HG03097 (cell line): ENCODE measurements at regions not wholly inside any gene's neighbourhood (a gene's known extent, or its start where the extent isn't known, plus 50 kb on each side); places are given as distances from the start of the nearest gene placed in this dataset.

ENCODE experiments used
- ATAC-seq: cut with Tn5 transposase; IDR thresholded peaks from one replicate; pipeline ENCODE4 v1.9.1; 2021; ENCODE audit not compliant: unreplicated experiment, low FRiP score

DNA sequence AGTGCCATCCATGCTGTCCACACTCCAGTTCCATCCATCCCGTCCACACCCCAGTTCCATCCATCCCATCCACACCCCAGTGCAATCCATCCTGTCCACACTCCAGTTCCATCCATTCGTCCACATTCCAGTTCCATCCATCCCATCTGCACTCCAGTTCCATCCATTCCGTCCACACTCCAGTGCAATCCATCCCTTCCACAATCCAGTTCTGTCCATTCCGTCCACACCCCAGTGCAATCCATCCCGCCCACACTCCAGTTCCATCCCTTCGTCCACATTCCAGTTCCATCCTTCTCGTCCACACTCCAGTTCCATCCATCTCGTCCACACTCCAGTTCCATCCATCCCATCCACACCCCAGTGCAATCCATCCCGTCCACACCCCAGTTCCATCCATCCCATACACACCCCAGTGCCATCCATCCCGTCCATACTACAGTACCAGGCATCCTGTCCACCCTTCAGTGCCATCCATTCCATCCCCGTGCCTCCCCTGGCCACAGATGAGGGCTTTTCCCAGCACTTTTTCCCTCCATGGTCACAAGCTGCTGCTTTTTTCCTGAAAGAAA is 704.0 kb downstream of the BRD1 start:
- no peak for ATAC-seq

DNA sequence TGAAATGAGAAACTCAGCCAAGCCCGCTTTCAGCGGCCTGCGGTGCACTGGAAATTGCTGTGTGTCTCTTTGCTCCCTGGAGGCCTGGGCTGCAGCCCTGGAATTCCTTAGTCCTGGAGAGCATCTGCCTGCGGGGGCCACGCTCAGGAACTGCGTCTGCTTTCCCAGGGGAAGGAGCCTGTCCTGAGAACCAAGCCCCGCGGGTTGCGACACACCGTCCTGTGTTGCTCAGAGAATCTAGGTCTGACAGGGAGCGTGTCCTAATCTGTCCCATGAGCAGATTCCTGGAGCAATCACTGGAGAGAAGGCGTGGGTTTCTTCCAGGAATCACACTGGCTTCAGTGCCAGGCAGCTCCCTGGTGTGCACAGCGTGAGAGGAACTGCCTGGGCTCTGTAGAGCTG is 708.1 kb downstream of the BRD1 start:
- no peak for ATAC-seq

DNA sequence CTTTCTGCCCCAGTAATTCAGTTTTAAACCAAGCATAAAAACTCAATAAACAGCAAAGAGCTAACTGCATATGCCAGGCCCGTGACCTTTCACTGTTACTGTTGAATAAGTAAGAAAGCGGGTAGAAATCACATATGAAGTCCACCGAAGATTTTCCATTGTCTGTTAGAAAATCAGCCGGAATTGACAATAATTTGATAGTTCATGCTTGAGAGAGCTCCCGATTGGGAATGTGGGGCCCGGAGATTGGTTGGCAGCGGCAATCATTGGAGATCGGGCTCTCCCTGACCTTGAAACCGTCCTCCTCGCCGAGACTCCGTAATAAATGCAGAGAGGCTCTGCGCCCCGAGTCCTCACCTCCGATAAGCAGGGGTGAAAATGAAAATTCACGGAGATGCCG is 709.6 kb downstream of the BRD1 start:
- no peak for ATAC-seq

DNA sequence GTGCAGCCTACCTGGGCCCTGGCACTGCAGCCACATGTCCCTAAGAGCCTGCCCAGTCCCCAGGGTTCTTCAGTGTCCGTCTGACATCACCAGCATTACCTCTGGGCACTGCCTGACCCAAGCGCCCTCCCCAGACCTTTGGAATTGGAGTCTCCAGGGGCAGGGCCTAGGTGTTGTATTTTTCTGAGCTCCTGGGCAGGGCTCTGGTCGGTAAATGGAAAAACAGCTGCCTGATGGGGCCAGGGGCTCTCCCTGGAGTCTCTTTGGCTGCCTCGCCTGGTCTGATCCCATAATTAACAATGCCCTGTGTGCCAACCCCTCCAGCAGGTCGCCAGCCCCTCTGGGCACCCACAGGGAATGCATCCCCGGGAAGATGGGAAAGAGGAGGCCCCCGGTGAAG is 710.2 kb downstream of the BRD1 start:
- ATAC-seq: no peak

DNA sequence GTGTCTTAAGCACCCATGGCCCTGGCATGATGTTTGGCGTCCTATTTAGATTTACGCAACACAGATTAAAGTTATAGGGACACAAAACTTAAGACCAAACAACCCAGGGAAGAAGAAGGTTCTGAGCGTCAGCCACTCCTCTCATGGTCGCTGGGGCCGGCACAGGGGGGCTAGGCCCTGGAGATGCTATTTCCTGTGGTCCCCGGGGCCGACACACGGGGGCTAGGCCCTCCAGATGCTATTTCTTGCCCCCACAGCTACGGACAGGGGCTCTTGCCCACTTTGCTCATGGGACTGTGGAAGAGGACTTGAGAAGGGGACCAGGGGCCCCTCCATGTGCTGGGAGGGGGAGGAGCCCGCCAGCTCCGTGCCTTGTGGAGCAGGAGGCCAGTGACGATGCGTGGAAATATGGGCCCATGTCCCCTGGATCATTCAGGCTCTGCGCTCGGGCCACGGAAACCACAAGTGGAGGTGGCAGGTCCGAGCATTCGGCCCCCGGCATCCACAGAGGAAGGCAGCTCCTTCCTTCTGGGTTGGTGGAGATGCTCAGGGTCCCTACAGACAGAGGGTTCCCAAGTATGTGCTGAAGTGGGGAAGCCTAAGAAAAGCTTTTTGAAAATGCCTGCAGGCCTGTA is 711.1 kb downstream of the BRD1 start:
- no peak for ATAC-seq

DNA sequence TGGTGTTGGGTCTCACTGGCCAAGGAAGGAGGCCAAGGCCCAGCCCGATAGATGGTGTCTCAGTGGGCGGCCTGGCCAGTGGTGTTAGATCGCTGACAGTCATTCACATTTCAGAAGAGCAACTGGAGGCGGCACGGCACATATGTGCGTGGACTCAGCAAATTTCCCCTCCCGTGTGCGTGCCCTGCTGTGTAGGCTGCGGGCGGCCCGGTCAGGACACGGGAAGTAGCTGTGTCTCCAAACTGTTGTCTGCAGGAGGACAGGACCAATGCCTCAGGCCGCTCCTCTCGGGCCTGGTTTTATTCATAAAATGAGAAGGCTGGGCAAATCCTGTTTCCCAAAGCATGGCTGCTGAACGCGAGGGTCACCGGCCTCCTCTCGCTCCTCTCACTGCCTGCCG is 711.7 kb downstream of the BRD1 start:
- ATAC-seq: no peak

DNA sequence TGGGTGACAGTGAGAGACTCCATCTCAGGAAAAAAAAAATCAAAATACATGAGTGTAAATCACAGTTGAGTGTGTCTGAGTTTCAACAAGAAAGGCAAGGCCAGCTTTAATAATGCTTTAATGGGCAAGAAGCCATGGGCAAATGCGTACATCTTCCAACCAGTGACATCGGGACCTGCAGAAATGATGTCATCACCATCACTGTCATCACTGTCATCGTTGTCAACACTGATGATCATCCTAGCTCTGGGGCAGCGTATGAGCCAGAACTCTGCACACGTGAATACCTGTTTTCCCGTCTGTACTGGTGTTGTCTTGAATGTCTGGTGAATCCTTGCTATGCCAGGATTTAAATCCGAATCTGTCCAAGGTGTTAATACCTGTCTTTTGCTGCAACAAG is 712.5 kb downstream of the BRD1 start:
- no peak for ATAC-seq

DNA sequence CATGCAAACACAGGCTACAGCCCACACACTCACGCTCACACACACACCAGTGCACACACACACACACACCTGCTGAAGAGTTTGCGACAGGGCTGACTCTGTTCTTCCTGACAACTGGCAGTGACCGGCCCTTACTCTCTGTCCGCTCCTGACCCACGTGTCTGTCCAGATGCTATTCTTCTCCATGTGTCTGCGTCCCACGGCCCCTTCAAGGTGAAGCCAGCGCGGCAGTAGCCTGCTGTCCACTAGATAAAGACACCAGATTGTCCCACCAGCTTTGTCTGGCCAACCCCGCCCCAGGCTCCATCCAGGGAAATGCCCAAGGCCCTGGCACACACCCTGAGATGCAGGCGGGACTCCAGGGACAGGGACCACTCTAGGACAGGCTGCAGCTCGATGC is 713.9 kb downstream of the BRD1 start:
- no peak for ATAC-seq

DNA sequence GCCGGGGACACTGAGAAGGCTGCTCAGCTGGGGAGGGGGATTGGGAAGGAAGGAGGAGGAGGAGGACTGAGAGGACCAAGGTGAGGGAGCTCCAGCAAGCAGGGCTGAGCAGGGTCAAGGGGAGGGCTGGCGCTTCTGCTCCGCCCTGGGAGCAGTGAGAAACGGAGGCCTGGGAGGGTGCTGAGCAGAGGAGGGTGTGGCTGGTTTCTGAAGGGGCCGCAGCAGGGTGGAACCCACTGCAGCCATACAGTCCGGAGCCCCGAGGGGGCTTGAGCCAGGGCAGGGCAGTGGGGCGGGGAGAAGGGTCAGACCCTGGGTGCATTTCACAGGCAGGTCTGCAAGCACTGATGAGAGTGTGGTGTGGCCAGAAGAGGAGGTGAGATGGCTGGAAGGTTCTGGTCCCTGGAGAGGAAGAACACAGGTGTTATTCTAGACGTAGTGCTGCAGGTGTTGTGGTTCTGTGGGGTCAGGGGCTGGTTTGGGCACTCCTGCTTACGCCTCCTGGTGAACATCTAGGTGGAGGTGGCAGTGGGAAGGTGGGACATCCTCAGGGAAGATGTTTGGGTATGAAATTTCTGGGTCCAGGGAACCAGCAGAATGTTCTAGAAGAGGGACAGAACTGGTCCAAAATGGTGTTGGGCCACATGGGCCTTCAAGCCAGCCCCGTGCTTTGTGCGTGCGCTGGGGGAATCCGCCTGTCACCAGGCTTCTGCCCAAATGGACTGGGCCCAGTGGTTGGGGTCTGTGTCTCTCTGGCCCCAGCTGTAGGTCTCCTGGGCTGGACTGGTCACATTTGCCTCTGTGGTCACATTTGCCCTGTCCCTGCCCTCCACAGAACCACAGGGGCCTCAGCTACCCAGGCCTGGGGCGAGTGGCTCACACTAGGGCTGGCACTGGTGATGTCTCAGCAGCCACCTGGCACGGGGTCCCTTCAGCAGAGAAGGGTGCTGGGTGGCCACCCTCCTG is 714.7 kb downstream of the BRD1 start:
- ATAC-seq: no peak

DNA sequence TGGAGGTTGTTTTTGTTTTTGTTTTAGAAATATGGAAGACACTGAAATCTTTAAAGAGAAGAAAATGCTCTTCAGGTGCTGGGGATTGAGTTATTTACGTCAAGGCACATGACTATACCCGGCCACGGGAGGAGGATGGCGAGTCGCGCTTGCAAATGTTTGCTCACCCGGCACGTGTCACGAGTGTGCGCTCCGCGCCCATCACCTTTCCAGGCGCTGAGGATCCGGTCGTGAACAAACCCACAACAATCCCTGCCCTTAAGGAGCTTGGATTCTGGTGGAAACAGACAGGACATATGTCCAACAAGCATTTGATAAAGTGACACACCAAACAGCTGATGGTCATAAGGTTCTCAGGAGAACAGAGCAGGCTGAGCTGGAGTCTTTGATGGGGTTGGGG is 715.5 kb downstream of the BRD1 start:
- no peak for ATAC-seq

DNA sequence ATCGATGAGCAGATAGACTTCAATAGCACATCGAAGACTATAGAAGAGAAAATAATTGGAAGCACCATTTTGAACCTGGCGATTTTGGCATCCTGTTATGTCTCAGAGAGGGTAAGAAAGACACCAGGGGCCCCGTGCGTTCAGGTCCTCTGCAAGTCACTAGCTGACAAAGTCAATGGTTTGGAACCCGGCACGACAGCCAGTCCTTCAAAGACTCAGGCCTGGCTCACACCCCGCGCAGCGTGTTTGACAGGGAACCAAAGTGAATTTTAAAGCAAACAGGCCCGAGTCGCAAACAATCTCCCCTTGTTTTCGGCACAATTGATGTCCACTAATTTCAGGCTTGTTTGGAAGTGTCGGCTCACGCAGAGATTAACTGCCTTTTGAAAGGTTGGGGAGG is 716.6 kb downstream of the BRD1 start:
- ATAC-seq: no peak

DNA sequence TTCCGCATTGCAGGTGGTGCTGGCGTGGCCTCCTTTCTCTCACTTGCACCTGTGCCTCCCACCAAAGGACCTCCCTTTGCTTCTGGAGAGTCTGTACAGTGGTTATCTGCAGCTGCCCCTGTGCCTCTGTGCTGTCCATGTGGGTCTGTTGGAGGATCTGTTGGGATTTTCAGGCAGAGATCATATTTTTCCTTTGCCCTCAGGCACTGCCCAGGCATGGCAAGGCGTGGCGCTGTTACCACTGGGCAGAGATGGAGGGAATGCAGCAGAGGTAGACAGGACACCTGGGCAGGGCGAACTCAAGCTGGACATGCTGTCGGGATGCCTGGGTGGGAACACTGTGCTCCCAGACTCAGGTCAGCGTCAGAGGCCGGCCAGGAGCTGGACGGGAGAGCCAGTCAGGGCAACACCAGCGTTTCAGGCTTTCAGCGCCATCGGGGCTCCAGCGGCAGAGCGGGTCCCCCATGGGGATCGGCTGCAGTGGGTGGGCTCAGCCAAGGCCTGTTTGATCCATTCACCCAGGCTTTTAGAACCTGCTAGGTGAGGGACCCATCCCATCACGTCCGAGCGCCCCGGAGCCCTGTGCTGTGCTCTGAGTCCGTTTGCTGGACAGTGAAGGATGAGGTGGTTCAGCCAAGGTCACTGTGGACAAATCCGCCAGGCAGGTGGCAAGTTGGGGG is 718.9 kb downstream of the BRD1 start:
- ATAC-seq: no peak

DNA sequence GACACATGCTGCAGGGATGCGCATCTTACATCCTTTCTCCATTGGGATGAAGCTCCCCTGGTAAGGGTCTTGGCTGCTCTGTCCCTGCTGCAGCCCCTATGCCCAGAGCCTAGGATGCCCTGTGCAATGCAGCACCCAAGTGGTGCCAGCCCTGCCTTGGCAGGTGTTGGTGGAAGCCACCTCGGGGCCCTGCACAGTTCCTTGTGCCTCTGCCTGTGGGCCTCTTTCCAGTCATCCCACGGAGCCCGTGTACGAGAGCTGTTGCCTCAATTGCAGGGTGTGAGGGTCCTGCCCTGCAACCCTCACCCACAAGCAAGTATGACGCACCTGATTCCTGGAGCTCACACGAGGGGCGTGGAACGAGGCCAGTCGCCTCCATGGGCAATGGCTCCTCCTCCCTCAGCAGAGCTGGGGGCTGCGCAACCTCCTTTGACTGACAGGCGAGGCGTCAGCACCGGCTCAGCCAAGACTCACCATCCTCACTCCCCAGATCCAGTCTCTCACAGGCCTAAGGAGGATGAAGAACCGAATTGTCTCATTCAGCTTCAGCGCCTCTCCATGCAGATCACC is 719.6 kb downstream of the BRD1 start:
- no peak for ATAC-seq

DNA sequence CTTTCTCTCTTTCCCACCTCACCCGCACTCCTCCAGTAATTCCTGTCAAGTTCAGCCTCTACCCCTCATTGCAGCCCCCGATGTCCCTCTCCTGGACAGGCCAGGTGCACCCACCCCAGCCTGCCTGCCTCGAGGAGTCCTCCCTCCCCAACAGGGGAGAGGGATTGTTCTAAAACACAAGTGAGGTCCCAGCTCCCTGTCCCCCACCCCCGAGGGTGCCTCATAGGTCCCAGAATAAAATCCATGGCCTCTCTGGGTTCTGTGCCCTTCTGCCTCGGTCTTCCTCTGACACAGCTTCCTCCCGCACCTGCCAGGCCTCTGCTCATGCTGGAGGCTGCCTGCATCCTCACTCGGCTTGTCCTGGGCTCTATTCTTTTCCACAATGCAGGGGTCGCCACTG is 720.1 kb downstream of the BRD1 start:
- no peak for ATAC-seq

DNA sequence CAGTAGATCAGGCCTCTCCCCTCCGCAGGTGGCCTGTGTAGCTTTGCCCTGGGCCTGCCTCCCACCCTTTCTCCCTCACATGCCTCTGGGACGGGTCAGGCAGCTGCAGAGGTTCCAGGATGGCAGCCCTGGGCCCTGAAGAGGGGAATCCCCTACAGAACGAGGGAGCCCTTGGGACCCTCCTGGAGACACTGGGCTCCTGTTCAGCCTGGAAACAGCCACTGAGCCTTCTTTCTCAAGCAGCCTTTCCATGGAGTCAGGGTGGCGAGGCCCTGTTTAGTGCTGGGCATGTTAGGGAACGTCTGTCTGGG is 720.9 kb downstream of the BRD1 start:
- no peak for ATAC-seq

DNA sequence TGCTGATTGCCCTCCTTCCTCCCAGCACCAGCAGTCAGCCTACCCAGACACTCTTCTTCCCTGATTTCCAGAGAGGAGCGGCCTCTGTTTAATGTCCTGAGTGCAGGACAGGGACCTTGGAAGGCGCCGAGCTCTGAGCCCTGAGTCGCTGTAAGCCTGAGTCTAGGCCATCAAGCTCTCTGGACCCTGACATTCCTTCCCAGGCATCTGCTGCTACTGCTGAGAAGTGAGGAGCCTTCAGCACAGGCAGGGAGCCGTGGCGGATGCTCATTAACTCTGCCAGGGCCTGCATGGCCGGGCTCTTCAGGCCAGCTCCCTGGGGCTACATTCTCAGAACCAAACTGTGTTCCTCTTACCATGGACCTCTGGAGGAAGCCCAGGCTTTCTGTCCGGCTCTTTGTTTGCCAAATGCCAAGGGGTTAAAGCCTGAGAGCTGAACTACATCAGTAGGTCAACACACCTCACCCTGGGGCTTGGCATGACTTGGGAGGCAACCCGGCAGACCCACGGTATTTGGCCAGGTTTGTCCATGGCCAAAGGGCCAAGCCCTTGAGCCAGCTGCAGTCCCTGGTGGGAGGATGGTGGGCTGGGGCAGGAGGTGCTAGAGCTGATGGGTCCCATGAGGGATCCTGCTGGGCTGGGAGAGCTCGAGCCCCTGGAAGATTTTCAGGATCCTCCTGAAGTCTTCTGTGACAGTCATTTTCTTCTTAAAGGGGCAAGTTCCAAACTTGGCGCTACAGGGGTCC is 721.4 kb downstream of the BRD1 start:
- ATAC-seq: no peak

DNA sequence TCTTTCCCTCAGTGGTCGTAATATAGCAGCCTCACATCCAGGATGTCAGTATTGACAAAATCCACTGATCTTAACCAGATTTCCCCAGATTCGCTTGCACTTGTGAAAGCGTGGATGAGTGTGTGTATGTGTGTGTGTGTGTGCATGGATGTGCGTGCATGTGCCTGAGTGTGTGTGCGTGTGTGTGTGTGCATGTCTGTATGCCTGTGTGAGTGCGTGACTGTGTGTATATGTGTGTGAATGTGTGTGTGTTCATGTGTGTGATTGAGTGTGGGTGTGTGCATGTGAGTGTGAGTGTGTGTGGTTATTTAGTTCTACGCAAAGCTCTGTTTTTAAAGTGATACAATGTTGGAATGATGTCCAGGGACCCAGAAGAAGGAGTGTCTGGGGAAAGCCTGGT is 723.2 kb downstream of the BRD1 start:
- no peak for ATAC-seq

DNA sequence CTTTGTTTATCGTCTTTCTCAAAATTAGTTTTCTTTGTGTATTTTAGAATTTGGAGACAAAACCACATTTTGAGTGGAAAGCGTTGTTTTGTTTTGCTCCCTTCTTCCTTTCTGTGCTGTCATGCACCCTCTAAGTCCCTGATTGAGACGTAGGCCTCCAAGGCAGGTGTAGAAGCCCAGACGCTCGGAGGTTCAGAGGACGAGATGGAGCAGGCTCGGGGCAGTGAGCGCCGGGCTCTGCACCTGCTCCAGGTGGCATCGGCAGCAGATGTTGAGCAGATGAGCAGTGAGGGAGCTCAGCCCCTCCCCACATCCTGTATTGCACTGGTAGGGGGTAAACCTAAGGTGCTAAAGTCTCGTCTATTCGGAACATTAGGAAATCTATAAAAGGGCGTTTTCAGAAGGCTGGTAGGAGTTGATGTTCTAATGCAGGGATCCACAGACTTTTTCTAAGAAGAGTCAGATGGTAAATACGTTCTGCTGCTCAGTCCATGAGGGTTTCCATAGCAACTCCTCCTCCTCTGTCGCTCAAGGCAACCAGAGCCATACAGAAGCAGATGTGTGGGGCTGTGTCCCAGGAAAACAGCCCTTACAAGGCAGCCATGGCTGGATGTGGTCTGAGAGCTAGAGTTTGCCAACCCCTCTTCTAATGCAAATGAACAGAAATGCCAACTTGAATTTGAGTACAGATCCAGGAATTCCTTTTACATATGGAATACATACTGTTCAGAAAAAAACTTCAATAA is 724.2 kb downstream of the BRD1 start:
- no peak for ATAC-seq

DNA sequence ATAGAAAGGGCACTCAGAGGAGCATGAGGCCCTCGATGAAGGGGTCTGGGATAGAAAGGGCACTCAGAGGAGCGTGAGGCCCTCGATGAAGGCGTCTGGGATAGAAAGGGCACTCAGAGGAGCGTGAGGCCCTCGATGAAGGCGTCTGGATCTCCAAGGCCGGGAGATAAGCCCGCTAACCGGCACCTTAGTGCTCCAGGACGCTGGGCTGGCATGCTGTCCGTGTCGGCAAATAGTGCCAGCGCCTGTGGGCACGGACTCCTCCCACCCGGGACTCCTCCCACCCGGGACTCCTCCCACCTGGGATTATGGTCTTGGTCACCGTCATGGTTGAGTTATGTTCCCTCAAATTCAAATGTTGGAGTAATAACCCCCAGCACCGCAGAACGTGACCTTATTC is 725.3 kb downstream of the BRD1 start:
- no peak for ATAC-seq

DNA sequence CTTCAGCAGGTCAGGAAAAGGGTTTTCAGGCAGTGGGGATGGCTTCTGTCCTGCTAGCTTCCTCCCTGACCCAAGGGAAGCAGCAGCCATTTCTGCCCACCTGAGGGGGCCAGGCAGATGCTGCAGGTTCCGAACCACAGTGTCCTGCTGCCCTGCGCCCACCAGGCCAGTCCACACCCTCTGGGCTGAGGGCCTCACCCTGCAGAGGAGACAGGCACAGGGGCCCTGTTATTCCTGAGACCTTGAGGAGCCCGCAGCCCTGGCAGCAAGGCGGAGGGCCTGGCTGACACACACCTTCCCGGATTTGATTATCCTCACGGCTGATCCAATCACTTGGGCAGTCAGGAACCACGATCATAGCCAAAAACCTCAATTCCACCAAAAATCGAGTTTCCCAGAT is 725.8 kb downstream of the BRD1 start:
- no peak for ATAC-seq
